ENCODE measurements at regions not wholly inside any gene's neighbourhood (a gene's known extent, or its start where the extent isn't known, plus 50 kb on each side); places are given as distances from the start of the nearest gene placed in this dataset.

GRCh38 chr5:3185488-3185887 lies 410.1 kb upstream of the IRX1 start:
- Histone ChIP-seq H3K9me2 (no peaks in the 10 kb centered on the region), H3K4me1 (ENCODE audit: control insufficient read depth in 1 of 2, insufficient read depth in 2 of 2, low read depth in 1 of 2, low read length in 1 of 2) (no peaks in the 10 kb centered on the region), H3K36me3 (replicated peaks in 1 of 2; ENCODE audit: control insufficient read depth in 1 of 2, insufficient read depth in 2 of 2, low read length in 1 of 2) (no peaks in the 10 kb centered on the region), H3K79me2 (ENCODE audit: insufficient read depth) (no peaks in the 10 kb centered on the region), H3K4me2 (no peak overlapping the region), H3F3A (replicated peaks; ENCODE audit: insufficient read depth) (no peaks in the 10 kb centered on the region), H2AFZ (ENCODE audit: low read depth) (no peak overlapping the region), H3K9ac (no peak overlapping the region), H4K20me1 (ENCODE audit: insufficient read depth) (no peaks in the 10 kb centered on the region), H3K4me3 (ENCODE audit: low read depth in 2 of 2, low read length in 1 of 2) (no peak overlapping the region), H3K9me3 (no peaks in the 10 kb centered on the region), H3K27ac (ENCODE audit: low read depth in 2 of 2, low read length in 1 of 2) (no peak overlapping the region), H3K27me3 (ENCODE audit: insufficient read depth) (peaks cover 31% of the 10 kb centered on the region)
- POLR2A ChIA-PET = interaction anchor here (0.6 kb wide), 1 partner anchor 424 kb away, joined by 4 read pairs; no protein-coding TSS in a partner anchor
- DNase-seq = no peak
- TF ChIP-seq JUND (IDR thresholded peaks at IDR 0.05) (no peak), TAF1 (IDR thresholded peaks at IDR 0.05; ENCODE audit: borderline replicate concordance, low read depth, low read length) (no peak), TCF12 (IDR thresholded peaks at IDR 0.05) (no peak), EZH2phosphoT487 (IDR thresholded peaks at IDR 0.05; ENCODE audit: borderline replicate concordance, low read depth) (no peak), FOXJ3 (CRISPR knock-in tag; IDR thresholded peaks at IDR 0.05) (no peak), CTCF (IDR thresholded peaks at IDR 0.05) (no peak), POLR2AphosphoS5 (IDR thresholded peaks at IDR 0.05; ENCODE audit: low read depth, low read length) (no peak)
- TF ChIP-seq, protein P1, sequence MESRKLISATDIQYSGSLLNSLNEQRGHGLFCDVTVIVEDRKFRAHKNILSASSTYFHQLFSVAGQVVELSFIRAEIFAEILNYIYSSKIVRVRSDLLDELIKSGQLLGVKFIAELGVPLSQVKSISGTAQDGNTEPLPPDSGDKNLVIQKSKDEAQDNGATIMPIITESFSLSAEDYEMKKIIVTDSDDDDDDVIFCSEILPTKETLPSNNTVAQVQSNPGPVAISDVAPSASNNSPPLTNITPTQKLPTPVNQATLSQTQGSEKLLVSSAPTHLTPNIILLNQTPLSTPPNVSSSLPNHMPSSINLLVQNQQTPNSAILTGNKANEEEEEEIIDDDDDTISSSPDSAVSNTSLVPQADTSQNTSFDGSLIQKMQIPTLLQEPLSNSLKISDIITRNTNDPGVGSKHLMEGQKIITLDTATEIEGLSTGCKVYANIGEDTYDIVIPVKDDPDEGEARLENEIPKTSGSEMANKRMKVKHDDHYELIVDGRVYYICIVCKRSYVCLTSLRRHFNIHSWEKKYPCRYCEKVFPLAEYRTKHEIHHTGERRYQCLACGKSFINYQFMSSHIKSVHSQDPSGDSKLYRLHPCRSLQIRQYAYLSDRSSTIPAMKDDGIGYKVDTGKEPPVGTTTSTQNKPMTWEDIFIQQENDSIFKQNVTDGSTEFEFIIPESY (IDR thresholded peaks at IDR 0.05; ENCODE audit: borderline replicate concordance, low read depth) = no peak
- TF ChIP-seq, protein P2, sequence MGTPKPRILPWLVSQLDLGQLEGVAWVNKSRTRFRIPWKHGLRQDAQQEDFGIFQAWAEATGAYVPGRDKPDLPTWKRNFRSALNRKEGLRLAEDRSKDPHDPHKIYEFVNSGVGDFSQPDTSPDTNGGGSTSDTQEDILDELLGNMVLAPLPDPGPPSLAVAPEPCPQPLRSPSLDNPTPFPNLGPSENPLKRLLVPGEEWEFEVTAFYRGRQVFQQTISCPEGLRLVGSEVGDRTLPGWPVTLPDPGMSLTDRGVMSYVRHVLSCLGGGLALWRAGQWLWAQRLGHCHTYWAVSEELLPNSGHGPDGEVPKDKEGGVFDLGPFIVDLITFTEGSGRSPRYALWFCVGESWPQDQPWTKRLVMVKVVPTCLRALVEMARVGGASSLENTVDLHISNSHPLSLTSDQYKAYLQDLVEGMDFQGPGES (IDR thresholded peaks at IDR 0.05; ENCODE audit: low read depth, low read length) = no peak
- WGBS (ENCODE audit: low lambda C conversion rate) = 2% methylated on average over 11 of the region's 12 CpGs
- CTCF ChIA-PET = interaction anchor here (1.0 kb wide), 1 partner anchor 12 kb away, joined by 3 read pairs; no protein-coding TSS in a partner anchor

GRCh38 chr5:3182133-3182876 lies 413.3 kb upstream of the IRX1 start:
- Histone ChIP-seq H3F3A (replicated peaks; ENCODE audit: insufficient read depth) (no peaks in the 10 kb centered on the region), H2AFZ (ENCODE audit: low read depth) (no peak overlapping the region), H3K9me2 (no peaks in the 10 kb centered on the region), H3K4me1 (ENCODE audit: control insufficient read depth in 1 of 2, insufficient read depth in 2 of 2, low read depth in 1 of 2, low read length in 1 of 2) (no peaks in the 10 kb centered on the region), H3K4me3 (ENCODE audit: low read depth in 2 of 2, low read length in 1 of 2) (no peak overlapping the region), H3K4me2 (no peak overlapping the region), H3K36me3 (replicated peaks in 1 of 2; ENCODE audit: control insufficient read depth in 1 of 2, insufficient read depth in 2 of 2, low read length in 1 of 2) (no peaks in the 10 kb centered on the region), H3K9me3 (no peaks in the 10 kb centered on the region), H3K27ac (ENCODE audit: low read depth in 2 of 2, low read length in 1 of 2) (no peak overlapping the region), H4K20me1 (ENCODE audit: insufficient read depth) (no peaks in the 10 kb centered on the region), H3K9ac (no peak overlapping the region), H3K27me3 (ENCODE audit: insufficient read depth) (peaks cover 23% of the 10 kb centered on the region; the same call in 1 of the 2 replicates), H3K79me2 (ENCODE audit: insufficient read depth) (no peaks in the 10 kb centered on the region)
- CTCF ChIA-PET = no interaction called here
- TF ChIP-seq SMC3 (IDR thresholded peaks at IDR 0.05; ENCODE audit: low read depth, low read length) = no peak
- DNase-seq = no peak
- 2% methylated on average over 12 of the region's 12 CpGs for WGBS (ENCODE audit: low lambda C conversion rate)
- POLR2A ChIA-PET = no interaction called here
